GM12872 (cell line): ENCODE measurements at regions not wholly inside any gene's neighbourhood (a gene's known extent, or its start where the extent isn't known, plus 50 kb on each side); places are given as distances from the start of the nearest gene placed in this dataset.

Experiments
- TF ChIP-seq, protein P1 (sequence below): IDR thresholded peaks from 3 replicates; pipeline ENCODE4 v1.5.1; 2011; ENCODE audit warnings: low read depth, mild to moderate bottlenecking, low read length, moderate library complexity; ENCODE audit not compliant: insufficient read depth

DNA sequence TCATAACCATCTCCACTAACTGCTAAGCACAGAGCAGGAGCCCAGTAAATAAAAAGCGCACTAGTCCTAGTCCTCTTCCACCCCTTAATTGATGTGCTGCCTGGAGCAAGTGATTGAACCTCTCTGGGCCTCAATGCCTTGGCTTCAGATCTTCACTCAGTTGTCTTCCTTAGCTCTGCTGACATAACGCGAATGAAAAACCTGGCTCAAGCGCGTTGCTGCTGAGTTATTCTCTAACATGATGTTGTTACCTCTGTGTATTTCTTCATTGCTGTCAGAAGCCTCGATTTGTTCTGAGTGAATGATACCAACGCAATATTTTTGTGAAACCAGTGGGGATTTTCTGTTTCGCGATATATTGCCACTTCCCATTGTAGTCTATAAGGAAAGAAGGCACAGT lies 185.1 kb upstream of the CCND2 start:
- TF ChIP-seq, protein P1, sequence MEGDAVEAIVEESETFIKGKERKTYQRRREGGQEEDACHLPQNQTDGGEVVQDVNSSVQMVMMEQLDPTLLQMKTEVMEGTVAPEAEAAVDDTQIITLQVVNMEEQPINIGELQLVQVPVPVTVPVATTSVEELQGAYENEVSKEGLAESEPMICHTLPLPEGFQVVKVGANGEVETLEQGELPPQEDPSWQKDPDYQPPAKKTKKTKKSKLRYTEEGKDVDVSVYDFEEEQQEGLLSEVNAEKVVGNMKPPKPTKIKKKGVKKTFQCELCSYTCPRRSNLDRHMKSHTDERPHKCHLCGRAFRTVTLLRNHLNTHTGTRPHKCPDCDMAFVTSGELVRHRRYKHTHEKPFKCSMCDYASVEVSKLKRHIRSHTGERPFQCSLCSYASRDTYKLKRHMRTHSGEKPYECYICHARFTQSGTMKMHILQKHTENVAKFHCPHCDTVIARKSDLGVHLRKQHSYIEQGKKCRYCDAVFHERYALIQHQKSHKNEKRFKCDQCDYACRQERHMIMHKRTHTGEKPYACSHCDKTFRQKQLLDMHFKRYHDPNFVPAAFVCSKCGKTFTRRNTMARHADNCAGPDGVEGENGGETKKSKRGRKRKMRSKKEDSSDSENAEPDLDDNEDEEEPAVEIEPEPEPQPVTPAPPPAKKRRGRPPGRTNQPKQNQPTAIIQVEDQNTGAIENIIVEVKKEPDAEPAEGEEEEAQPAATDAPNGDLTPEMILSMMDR: no peak

DNA sequence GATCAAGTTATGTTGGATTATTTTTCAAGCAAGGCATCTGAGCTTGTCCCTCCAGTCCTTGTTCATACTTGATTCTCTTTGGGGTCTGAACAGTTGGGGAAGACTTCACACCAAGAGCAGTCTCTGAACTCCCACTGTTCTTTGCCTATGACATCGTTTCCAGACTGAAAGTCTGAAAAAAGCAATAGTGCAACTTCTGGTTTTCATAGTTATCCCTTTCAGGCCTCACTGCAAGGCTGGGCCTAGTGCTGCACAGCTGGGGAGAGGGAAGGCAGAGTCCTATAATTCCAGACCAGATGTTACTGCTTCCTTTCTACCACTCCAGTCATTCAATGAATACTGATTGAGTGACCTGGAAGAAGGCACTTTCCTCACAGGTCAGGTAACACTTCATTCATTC lies 187.1 kb upstream of the CCND2 start:
- TF ChIP-seq, protein P1: no peak

DNA sequence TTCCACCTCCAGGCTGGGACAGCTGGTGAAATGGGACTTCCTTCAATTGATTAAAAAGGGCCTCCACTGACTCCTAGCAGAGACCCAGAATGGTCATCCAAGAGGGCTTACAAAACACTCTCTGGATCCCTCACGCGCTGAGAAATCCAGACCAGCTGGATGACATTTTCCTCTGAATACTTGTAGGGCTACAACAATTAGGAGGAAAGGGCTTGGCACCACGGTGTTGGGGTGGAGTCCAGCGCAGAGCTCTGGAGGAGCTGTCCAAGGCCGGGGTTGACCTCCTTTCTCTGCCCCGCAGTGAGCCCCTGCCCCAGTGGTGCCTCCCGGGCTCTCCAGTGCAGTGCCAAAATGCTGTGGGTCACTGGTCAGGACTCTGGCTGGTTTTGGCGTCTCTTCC lies 189.0 kb upstream of the CCND2 start:
- TF ChIP-seq, protein P1: no peak

DNA sequence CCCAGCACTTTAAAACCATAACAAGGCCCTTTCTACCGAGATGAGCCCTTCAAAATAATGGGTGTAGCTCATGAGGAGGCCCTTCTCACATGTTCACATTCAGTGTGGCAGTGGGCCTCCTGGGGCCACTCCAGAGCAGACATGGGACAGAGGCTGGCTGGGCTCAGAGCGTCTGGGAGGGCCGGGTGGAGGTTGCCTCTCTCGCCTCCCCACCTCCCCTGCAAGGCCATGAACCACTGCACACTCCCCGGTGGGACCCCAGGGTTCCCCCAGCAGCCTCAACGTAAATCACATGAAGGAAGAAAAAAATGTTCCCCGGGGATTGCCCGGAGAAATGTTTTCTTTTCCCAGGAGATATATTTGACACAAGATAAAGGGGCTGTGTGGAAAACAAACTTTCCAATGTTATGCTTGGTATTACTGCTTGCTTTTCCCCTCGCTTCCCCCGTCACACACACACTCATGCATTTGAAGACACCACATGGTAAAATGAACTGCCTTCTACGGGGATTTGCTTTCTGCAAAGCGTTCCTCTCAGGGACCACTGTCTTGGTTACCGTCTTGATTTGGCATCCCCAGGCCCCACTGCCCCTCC lies 190.7 kb upstream of the CCND2 start:
- TF ChIP-seq, protein P1: no peak

DNA sequence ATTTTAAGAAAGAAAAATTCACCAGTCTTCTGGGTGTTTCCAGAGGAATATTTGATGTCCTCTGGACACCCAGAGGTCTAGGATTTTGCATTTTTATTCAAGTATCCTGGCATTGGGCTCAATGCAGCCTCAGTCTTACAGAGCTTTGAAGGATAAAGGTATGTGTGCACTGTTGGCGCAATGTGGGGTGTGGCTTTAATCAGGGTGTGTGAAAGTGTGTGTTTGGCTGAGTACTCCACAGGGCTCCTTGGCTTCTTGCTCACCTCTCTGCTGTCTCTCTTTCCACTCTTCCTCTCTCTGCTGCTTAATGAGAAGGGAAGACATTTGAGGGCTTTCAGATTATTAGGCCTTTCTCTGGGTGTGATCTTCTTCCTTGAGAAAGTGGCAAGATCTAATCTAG lies 193.3 kb upstream of the CCND2 start:
- TF ChIP-seq, protein P1: no peak

DNA sequence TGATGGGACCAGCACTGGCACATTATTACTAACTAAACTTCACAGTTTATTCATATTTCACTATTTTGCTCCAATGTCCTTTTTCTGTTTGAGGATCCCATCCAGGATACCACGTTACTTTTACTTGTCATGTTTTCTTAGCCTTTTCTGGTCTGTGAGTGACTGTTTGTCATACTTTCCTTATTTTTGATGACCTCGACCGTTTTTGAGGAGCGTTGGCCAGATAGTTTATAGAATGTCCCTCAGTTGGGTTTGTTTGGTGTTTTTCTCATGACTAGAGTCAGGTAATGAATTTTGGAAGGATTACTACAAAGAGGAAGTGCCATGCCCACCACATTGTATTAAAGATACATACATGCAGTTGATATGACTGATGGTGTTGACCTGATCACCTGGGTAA lies 199.4 kb upstream of the CCND2 start:
- TF ChIP-seq, protein P1: no peak

DNA sequence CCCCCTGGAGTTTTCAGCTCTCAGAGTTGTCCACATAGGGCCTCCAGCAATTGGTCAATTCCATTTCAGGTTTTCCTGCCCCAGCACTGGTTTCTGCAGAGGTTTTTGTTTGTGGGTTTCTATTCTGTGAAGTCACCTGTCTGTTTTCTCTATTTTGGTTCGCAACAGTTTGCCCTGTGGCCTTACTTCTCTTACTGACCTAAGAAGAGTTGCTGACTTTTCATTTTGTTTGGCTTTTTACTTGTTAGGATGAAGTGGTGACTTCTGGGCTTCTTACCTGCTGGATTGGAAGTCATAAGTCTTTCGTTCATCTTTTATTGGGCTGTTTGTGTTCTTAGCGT lies 196.4 kb upstream of the PARP11 start:
- TF ChIP-seq, protein P1: no peak

DNA sequence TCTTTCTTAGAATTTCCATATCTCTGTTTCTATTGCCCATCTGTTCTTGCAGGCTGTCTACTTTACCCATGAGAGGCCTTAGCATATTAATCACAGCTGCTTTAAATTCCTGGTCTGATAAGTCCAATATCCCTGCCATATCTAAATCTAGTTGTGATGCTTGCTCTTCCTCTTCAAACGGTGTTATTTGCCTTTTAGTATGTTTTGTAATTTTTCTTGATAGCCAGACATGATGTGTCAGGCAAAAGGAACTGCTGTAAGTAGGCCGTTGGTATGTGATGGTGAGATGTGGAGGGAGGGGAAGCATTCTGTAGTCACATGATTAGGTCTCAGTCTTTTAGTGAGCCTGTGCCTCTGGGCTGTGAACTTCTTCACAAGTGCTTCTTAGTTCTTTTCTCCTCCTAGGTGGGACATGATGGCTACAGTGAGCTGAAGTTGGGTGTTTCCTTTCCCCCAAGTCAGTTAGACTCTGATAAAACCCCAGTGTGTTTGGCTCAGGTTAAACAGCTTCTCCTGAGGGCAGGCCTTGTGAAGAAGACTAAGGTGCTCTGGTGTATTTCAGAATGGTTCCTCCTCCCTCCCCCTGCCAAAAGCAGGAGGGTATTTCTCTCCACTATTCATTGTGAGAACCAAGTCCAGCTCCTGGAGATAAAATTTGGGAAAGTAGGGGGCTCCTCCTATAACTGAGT lies 195.9 kb upstream of the PARP11 start:
- TF ChIP-seq, protein P1: no peak
